ENCODE measurements at regions not wholly inside any gene's neighbourhood (a gene's known extent, or its start where the extent isn't known, plus 50 kb on each side); places are given as distances from the start of the nearest gene placed in this dataset.

DNA sequence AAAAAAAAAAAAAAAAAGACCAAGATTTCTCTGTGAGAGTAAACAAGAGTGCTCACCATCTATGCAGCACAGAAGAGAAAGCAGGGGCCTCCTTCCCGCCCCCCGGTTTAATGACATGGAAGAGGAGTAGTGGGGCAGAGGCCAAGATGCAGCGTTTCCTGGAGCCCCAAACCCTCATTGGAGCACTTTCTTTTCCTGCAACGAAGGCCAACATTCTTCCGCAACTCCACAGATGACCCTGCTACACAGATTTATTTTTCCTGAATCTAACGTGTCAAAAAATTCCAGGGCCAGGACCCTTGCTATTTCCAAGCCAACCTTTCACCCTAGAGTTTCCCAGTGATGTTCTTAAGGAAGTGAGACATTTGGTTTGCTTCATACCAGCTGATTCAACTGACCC is 189.6 kb downstream of the MIB1 start:
- TF ChIP-seq, protein P1, sequence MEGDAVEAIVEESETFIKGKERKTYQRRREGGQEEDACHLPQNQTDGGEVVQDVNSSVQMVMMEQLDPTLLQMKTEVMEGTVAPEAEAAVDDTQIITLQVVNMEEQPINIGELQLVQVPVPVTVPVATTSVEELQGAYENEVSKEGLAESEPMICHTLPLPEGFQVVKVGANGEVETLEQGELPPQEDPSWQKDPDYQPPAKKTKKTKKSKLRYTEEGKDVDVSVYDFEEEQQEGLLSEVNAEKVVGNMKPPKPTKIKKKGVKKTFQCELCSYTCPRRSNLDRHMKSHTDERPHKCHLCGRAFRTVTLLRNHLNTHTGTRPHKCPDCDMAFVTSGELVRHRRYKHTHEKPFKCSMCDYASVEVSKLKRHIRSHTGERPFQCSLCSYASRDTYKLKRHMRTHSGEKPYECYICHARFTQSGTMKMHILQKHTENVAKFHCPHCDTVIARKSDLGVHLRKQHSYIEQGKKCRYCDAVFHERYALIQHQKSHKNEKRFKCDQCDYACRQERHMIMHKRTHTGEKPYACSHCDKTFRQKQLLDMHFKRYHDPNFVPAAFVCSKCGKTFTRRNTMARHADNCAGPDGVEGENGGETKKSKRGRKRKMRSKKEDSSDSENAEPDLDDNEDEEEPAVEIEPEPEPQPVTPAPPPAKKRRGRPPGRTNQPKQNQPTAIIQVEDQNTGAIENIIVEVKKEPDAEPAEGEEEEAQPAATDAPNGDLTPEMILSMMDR (conservative IDR thresholded peaks at IDR 0.05; ENCODE audit: low read length): no peak
- no peak for TF ChIP-seq EZH2phosphoT487 (IDR thresholded peaks at IDR 0.05; ENCODE audit: borderline replicate concordance)
